Neuronal stem cell (in vitro differentiated cells): ENCODE measurements at regions not wholly inside any gene's neighbourhood (a gene's known extent, or its start where the extent isn't known, plus 50 kb on each side); places are given as distances from the start of the nearest gene placed in this dataset.

Source experiments
- DNase-seq: peaks from one replicate; pipeline ENCODE4 v3.0.0-alpha.2; 2013; ENCODE audit warnings: low spot score
- H2AFZ ChIP-seq: one replicate; pipeline ENCODE4 v1.6.1; 2013; ENCODE audit warnings: mild to moderate bottlenecking, low read length, inconsistent platforms
- H2AK5ac ChIP-seq: 2 replicates; pipeline ENCODE4 v1.6.1; 2013; ENCODE audit warnings: low read depth, mild to moderate bottlenecking, inconsistent platforms, low read length, moderate library complexity, mixed read lengths
- H2BK120ac ChIP-seq: 2 replicates; pipeline ENCODE4 v1.6.1; 2013; ENCODE audit warnings: low read depth, mild to moderate bottlenecking, inconsistent platforms, low read length, moderate library complexity, mixed read lengths
- H2BK12ac ChIP-seq: one replicate; pipeline ENCODE4 v1.6.1; 2013; ENCODE audit warnings: low read length, inconsistent platforms
- H2BK15ac ChIP-seq: 2 replicates; pipeline ENCODE4 v1.6.1; 2013; ENCODE audit warnings: mild to moderate bottlenecking, low read length, inconsistent platforms, mixed read lengths
- H2BK5ac ChIP-seq: one replicate; pipeline ENCODE4 v1.6.1; 2013; ENCODE audit warnings: inconsistent platforms, mild to moderate bottlenecking, low read length, moderate library complexity
- H3K14ac ChIP-seq: one replicate; pipeline ENCODE4 v1.6.1; 2013; ENCODE audit warnings: low read length, inconsistent platforms
- H3K18ac ChIP-seq: 2 replicates; pipeline ENCODE4 v1.6.1; 2013; ENCODE audit warnings: low read length, inconsistent platforms
- H3K23ac ChIP-seq: 2 replicates; pipeline ENCODE4 v1.6.1; 2013; ENCODE audit warnings: low read depth, mild to moderate bottlenecking, mixed read lengths, low read length, inconsistent platforms; ENCODE audit not compliant: poor library complexity
- H3K27ac ChIP-seq: replicated peaks from 3 replicates; pipeline ENCODE4 v1.5.1; 2013; ENCODE audit warnings: low read length, inconsistent platforms
- H3K27me3 ChIP-seq, 3 experiments: 2 replicates each; pipeline ENCODE4 v1.6.1; 2013; ENCODE audit warnings: low read length in 3 of 3, mild to moderate bottlenecking in 2 of 3, inconsistent platforms in 1 of 3, low read depth in 1 of 3, mixed read lengths in 1 of 3, moderate library complexity in 1 of 3; ENCODE audit not compliant: control insufficient read depth in 3 of 3, insufficient read depth in 3 of 3
- H3K36me3 ChIP-seq, 2 donors: replicated peaks in 1 of 2; 2 replicates each; pipeline ENCODE4 v1.6.1; 2013; ENCODE audit warnings: low read length in 2 of 2; ENCODE audit not compliant: control insufficient read depth in 2 of 2, insufficient read depth in 2 of 2
- H3K4ac ChIP-seq: 2 replicates; pipeline ENCODE4 v1.6.1; 2013; ENCODE audit warnings: inconsistent platforms, mild to moderate bottlenecking, low read length, moderate library complexity
- H3K4me1 ChIP-seq, 2 donors: 1 replicate in 1 of 2; 2 replicates in 1 of 2; pipeline ENCODE4 v1.6.1; 2013; ENCODE audit warnings: low read length in 2 of 2, low read depth in 1 of 2; ENCODE audit not compliant: control insufficient read depth in 2 of 2, insufficient read depth in 1 of 2
- H3K4me2 ChIP-seq: one replicate; pipeline ENCODE4 v1.6.1; 2013; ENCODE audit warnings: mild to moderate bottlenecking, low read length, inconsistent platforms; ENCODE audit not compliant: insufficient read depth, poor library complexity, severe bottlenecking
- H3K4me3 ChIP-seq, 2 donors: 2 replicates each; pipeline ENCODE4 v1.5.1; 2013; ENCODE audit warnings: low read length in 2 of 2, mild to moderate bottlenecking in 2 of 2, inconsistent platforms in 1 of 2, moderate library complexity in 1 of 2
- H3K79me1 ChIP-seq: one replicate; pipeline ENCODE4 v1.6.1; 2013; ENCODE audit warnings: low read depth, mild to moderate bottlenecking, inconsistent platforms, low read length, moderate library complexity
- H3K9ac ChIP-seq: one replicate; pipeline ENCODE4 v1.6.1; 2013; ENCODE audit warnings: mild to moderate bottlenecking, low read depth, low read length, inconsistent platforms; ENCODE audit not compliant: poor library complexity
- H3K9me3 ChIP-seq, 2 donors: replicated peaks in 1 of 2; 2 replicates each; pipeline versions ENCODE3 to v1.6.1; 2013; ENCODE audit warnings: low read length in 2 of 2, mild to moderate bottlenecking in 2 of 2, inconsistent platforms in 1 of 2, low read depth in 1 of 2, mixed read lengths in 1 of 2, moderate library complexity in 1 of 2; ENCODE audit not compliant: control insufficient read depth in 2 of 2, insufficient read depth in 1 of 2
- H4K8ac ChIP-seq: one replicate; pipeline ENCODE4 v1.6.1; 2013; ENCODE audit warnings: low read depth, mild to moderate bottlenecking, inconsistent platforms, low read length, moderate library complexity
- H4K91ac ChIP-seq: one replicate; pipeline ENCODE4 v1.6.1; 2013; ENCODE audit warnings: low read length, low read depth, mild to moderate bottlenecking, inconsistent platforms; ENCODE audit not compliant: poor library complexity
- WGBS, 2 donors: extraction: QIAGEN DNeasy Blood & Tissue Kit; methylation state at CpG; one replicate each; pipeline ENCODE4 v1.1.7; 2013; ENCODE audit warnings: missing lambda C conversion rate in 2 of 2, mixed read lengths in 1 of 2; ENCODE audit not compliant: insufficient read length in 2 of 2, insufficient replicate concordance in 1 of 2; ENCODE audit errors: extremely low coverage in 2 of 2; 5-methylcytosine and 5-hydroxymethylcytosine counted together

DNA sequence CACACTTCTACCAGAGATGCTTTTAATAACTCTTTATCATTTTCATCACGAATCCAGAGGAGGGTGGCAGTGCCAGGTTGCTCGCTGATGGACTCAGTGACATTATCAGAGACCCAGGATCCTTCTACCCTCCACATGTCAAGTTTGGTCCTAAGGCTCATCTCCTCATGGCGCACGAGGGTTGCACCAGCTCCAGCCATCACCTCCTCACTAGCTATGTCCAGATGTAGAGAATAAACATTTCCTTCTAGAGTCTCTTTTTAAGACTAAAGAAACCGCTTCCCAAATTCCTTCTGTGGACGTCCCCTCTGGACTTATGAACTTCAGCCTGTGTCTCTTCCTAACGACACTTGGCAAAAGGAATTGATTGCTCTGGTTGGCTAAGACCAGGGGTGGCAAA, 178.7 kb downstream of the BMP7 start:
- no CpG with 5 or more reads among the region's 7 CpGs for WGBS, 2 donors
- H2BK15ac ChIP-seq, result no peak overlapping the region
- H2BK12ac ChIP-seq, result no peak overlapping the region
- no peak overlapping the region for H4K91ac ChIP-seq
- H3K9me3 ChIP-seq, result peaks cover 0 to 2% of the 10 kb centered on the region in 2 donors
- peaks cover 0 to 8% (median 0%) of the 10 kb centered on the region in 3 experiments for H3K27me3 ChIP-seq
- no peak overlapping the region for H3K4me2 ChIP-seq
- H4K8ac ChIP-seq, result no peak overlapping the region
- H3K9ac ChIP-seq, result no peak overlapping the region
- no peak overlapping the region for H3K27ac ChIP-seq
- no peaks in the 10 kb centered on the region for H3K79me1 ChIP-seq
- no peak overlapping the region for H3K4me3 ChIP-seq
- no peak overlapping the region for H2BK5ac ChIP-seq
- H3K4ac ChIP-seq, result no peak overlapping the region
- no peak overlapping the region for H2AK5ac ChIP-seq
- H2BK120ac ChIP-seq, result no peak overlapping the region
- H3K14ac ChIP-seq, result no peak overlapping the region
- peaks cover 5 to 6% of the 10 kb centered on the region in 2 donors for H3K4me1 ChIP-seq
- H3K18ac ChIP-seq, result no peak overlapping the region
- H3K23ac ChIP-seq, result no peak overlapping the region
- no peak overlapping the region for H2AFZ ChIP-seq
- peaks cover 0 to 2% of the 10 kb centered on the region in 2 donors for H3K36me3 ChIP-seq
- DNase-seq, result no peak

DNA sequence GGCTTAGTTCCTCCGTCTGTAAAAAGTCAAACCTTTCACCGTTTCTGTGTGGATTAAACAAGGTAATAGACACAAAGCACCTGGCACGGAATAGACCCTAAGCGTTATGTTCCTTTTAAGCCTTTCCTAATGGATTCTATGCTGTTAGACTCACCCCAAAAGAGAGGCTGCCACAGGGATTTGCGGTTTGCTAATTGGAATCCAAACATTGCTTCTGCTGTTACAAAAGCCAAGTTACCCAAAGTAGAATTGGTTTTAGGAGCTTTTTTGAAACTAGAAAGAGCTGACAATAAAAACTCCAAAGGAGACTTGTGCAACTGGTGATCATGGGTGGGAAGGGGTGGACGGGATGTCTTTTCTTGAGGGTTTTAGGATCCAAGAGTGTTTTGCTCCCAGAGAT, 178.0 kb downstream of the BMP7 start:
- peaks cover 0 to 8% (median 0%) of the 10 kb centered on the region in 3 experiments for H3K27me3 ChIP-seq
- no peak overlapping the region for H3K18ac ChIP-seq
- no peak overlapping the region for H3K4ac ChIP-seq
- no peak overlapping the region for H2BK5ac ChIP-seq
- no peak overlapping the region for H3K9ac ChIP-seq
- no peak overlapping the region for H3K4me3 ChIP-seq
- no peaks in the 10 kb centered on the region for H3K9me3 ChIP-seq
- no peaks in the 10 kb centered on the region for H3K79me1 ChIP-seq
- no peak overlapping the region for H4K91ac ChIP-seq
- no peak overlapping the region for H3K23ac ChIP-seq
- H2BK15ac ChIP-seq, result no peak overlapping the region
- no peak overlapping the region for H4K8ac ChIP-seq
- no peak overlapping the region for H2BK12ac ChIP-seq
- H3K14ac ChIP-seq, result no peak overlapping the region
- H3K4me1 ChIP-seq, result peaks cover 5 to 7% of the 10 kb centered on the region in 2 donors
- H2AFZ ChIP-seq, result no peak overlapping the region
- no CpG with 5 or more reads among the region's 6 CpGs for WGBS, 2 donors
- DNase-seq, result no peak
- no peak overlapping the region for H2AK5ac ChIP-seq
- no peak overlapping the region for H3K4me2 ChIP-seq
- H3K27ac ChIP-seq, result no peak overlapping the region
- H3K36me3 ChIP-seq, result no peaks in the 10 kb centered on the region
- H2BK120ac ChIP-seq, result no peak overlapping the region

GRCh38 chr20:57089699-57090144, 176.7 kb downstream of the BMP7 start:
- Histone ChIP-seq H2BK5ac (no peak overlapping the region), H3K4me3 (no peak overlapping the region), H2BK120ac (no peak overlapping the region), H2AK5ac (peak overlapping the region; percentile 49), H2BK12ac (peak overlapping the region; percentile 43), H3K4ac (no peak overlapping the region), H3K18ac (peak overlapping the region; percentile 55), H4K91ac (no peak overlapping the region), H3K23ac (peak overlapping the region; percentile 49), H2BK15ac (peak overlapping the region; percentile 20), H3K27me3 (peaks cover 0 to 8% (median 0%) of the 10 kb centered on the region in 3 experiments), H3K9ac (no peak overlapping the region), H4K8ac (no peak overlapping the region), H3K9me3 (no peaks in the 10 kb centered on the region), H3K27ac (no peak overlapping the region), H3K36me3 (no peaks in the 10 kb centered on the region), H3K4me1 (peaks cover 5 to 7% of the 10 kb centered on the region in 2 donors), H2AFZ (no peak overlapping the region), H3K14ac (no peak overlapping the region), H3K79me1 (no peaks in the 10 kb centered on the region), H3K4me2 (no peak overlapping the region)
- DNase-seq, result peak; percentile 63
- no CpG with 5 or more reads among the region's 12 CpGs for WGBS, 2 donors

DNA sequence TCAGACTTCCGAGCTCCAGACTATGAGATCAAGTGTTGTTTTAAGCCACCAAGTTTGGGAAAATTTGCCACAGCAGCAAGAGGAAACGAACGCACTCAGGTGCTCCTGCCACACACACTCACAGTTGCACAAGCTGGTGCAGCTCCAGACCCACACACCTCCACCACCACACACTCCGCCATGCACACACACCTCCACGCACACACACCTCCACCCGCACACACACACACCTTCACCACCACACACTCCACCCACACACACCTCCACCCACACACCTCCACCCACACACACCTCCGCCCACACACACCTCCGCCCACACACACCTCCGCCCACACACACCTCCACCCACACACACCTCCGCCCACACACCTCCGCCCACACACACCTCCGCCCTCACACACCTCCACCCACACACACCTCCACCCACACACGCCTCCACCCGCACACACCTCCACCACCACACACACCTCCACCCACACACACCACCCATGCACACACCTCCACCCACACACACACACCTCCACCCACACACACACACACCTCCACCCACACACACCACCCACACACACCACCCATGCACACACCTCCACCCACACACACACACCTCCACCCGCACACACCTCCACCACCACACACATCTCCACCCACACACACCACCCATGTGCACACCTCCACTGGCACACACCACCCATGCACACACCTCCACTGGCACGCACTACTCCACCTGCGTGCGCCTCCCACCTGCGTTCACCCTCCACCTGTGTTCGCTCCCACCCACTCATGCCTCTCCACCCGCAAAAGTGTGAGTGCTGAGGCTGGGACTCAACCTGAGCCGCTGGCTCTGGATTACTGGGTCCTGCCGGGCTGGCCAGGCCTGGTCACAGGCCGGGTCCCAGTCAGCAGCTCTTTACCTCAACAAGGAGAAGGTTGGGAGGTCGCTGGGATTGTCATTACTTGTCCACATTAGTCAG, 175.6 kb downstream of the BMP7 start:
- Histone ChIP-seq H3K27ac (no peak overlapping the region), H2BK12ac (peak overlapping the region; percentile 51), H3K14ac (no peak overlapping the region), H2AFZ (no peak overlapping the region), H2BK120ac (no peak overlapping the region), H2BK15ac (peak overlapping the region; percentile 45), H3K23ac (peak overlapping the region; percentile 26), H3K36me3 (no peaks in the 10 kb centered on the region), H3K9me3 (no peaks in the 10 kb centered on the region), H3K4ac (no peak overlapping the region), H3K18ac (peak overlapping the region; percentile 16), H3K79me1 (no peaks in the 10 kb centered on the region), H2AK5ac (peak overlapping the region; percentile 70), H4K91ac (no peak overlapping the region), H3K9ac (no peak overlapping the region), H4K8ac (no peak overlapping the region), H3K4me1 (peaks cover 5 to 7% of the 10 kb centered on the region in 2 donors), H3K4me2 (no peak overlapping the region), H2BK5ac (no peak overlapping the region), H3K27me3 (peaks cover 0 to 8% (median 0%) of the 10 kb centered on the region in 3 experiments), H3K4me3 (peak overlapping the region in 1 of 2 donors; percentile 66)
- DNase-seq, result no peak
- WGBS, 2 donors, result 100% methylated on average over 3 of the region's 25 CpGs; no CpG with 5 or more reads in 1 of the 2 donors
